ENCODE measurements at regions not wholly inside any gene's neighbourhood (a gene's known extent, or its start where the extent isn't known, plus 50 kb on each side); places are given as distances from the start of the nearest gene placed in this dataset.

DNA sequence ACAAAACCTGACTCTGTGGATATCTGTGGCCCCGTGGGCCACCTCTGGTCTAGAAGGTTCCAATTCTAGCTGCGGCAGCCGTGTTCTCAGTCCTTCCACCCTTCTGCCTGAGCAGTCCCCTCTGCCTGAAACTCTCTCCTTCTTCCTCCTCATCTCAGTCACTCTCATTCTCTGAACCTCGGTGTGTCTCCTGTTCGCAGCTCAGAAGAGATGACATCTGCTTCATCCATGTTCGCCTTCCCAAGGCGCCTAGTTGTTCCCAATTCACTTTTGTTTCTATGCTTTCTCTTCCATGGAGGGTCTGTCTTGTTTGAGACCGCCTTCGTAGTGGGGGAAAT lies 95.5 kb downstream of the CEBPB start:
- no peak for DNase-seq (ENCODE audit: low spot score)

DNA sequence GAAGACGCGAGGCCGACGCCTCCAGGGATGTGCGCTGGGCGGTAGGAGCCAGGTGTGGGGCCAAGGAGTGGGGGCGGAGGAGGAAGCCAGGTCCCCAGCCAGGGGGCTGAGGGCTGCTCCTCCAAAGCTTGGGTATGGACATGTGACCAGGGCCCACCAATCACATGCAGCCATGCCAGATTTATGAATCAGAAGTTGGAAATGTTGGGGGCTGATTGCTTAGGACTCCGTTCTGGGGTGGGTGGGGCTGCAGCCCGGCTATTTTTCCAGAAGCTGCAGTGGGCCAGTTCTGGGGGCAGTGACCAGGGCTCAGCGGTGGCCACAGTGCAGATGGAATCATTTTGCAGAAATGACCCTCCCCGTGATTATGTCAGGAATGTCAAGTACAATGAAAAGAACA lies 96.0 kb downstream of the CEBPB start:
- DNase-seq (ENCODE audit: low spot score): no peak

DNA sequence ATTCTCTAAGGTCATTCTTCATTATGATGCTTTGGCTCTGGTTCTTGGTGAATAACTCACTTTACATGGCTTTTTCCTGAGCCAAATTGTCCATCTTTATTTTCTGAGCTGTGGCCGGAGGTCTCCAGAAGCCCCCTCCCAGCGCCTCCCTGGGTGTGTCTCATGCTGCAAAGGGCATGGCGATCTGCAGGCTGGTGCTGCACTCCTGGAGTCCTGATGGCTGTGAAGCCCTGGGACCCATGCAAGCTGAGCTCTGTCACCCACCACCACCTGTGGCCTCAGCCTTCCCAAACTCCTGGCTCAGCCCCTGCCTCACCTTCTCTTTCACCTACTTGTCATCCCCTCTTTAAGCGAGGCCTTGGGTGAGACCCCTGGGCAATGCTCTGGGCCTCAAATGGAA lies 96.9 kb downstream of the CEBPB start:
- no peak for DNase-seq (ENCODE audit: low spot score)

DNA sequence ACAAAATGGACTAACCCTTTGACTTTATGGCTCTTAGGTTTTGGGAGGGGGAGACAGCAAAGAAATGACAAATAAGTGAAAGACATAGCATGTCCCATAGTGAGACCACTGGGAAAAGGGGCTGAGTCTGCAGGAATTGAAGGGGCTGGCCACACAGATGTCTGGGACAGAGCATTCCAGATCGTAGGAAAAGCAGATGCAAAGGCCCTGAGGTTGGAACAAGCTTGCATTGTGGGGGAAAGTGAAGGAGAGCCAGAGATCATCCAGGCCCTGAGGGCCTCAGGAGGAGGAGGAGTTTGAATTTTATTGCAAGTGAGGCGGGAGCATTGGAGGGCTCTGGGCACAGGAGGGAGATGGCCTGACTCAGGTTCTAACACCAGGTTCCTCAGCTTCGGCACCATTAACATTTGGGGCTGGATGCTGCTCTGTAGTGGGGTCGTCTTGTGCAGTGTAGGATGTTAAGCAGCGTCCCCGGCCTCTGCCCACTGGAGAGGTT lies 97.5 kb downstream of the CEBPB start:
- no peak for DNase-seq (ENCODE audit: low spot score)

DNA sequence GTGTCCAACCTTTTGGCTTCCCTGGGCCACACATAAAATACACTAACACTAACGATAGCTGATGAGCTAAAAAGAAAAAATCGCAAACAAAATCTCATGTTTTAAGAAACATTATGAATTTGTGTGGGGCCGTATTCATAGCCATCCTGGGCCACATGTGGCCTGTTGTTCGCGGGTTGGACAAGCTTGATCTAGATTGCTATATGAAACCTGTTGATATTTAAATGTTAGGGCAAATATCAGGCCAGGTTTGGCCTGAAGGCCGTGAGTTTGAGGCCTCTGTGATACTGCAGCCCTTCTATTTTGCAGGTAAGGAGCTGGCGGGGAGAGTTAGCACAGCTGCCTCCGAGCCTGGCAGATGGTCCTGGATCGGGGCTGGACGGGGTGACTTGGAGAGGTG lies 99.0 kb downstream of the CEBPB start:
- DNase-seq (ENCODE audit: low spot score): no peak

DNA sequence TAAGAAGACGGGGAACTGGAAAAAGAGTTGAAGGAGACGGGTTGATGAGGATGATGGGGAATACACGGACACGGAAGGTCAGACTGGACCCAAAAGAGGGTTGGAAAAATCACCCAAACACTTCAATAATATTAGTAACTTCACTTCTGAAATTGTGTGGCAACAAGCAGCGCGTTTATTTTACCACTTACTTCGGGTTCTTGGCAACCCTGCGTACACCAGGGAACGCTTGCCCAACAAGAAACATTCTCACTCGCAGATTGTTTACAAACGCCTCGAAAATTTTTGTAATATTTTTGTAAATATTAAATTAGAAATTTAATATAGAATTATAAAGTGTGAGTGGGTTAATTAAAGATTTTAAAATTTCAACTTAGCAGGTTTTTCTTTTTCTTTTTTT lies 99.5 kb downstream of the CEBPB start:
- no peak for DNase-seq (ENCODE audit: low spot score)

DNA sequence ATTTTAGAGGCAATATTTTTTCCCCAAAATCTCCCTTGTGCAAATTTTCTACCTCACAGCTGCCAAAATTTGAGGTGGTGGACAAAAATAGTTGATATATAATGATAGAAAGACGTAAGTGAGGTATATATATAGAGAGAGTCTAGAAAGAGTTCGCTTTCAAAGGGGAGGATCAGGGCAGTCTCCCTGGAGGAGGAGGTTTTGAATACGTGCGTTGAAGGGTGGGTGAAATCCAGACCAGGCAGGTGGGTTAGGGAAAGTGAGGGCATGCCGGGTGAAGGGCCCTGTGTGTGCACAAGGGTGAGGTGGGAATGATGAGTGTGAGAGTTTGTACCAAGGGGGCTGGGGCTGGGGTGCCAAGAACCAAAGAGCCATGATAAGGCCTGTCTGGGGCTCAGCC lies 100.2 kb downstream of the CEBPB start:
- no peak for DNase-seq (ENCODE audit: low spot score)

DNA sequence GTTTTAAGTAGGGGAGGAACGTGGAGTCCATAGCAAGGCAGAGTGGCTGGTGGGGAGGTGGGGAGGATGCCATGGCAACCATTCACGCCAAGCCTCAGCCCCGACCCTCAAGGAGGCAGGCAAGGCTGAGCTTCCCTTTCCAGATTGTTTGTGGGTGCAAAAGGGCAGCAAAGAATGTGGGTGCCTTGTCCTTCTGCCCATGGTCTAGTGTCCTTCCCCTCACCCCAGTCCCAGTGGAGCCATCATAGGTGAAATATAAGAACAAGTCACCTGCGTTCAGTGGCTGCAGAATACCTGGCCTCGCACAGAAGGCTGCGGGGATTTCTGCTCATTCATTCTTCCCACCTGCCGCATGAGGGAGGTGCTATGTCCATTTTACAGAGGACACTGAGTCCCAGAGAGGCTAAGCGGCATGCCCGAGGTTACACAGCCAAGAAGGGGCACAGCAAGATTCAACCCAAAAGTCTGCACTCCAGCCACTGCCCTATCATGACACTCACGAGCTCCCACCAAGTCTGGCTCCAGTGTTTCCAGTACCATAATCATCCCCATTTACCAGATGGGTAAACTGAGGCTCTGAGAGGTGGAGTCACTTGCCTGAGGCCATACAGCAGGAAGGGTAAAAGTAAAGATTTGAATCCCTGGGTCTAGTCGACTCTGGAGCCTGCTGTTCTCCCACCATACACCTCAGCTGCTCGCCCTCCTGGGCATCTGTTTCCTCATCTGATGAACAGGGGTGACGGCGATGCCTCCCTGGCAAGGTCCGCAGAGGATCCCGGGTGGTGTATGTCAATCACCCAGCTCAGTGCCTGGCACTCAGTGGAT lies 100.8 kb downstream of the CEBPB start:
- DNase-seq (ENCODE audit: low spot score): no peak

DNA sequence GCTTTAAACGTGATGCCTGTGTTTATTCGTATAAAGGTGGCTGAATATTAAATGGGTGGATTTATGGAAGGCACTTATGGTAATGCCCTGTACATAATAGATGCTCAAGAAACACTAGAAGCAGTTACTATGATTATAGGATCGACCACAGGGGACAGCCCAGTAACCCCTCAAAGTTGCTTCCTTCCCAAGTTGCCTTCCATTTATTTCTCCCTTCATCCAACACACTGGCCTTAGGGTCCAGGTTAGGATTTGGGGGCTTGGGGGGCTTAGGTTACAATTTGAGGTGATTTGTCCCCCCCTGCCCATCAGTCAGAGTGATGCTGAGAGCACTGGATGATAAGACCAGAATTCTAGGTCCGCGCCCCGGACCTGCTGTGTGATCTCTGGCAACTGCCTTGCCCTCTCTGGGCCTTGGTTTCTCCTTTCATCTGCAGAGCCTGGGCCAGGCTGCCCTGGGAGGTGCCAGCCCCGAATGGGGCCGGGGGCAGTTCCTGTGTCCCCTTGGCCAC lies 101.5 kb downstream of the CEBPB start:
- DNase-seq (ENCODE audit: low spot score): no peak

DNA sequence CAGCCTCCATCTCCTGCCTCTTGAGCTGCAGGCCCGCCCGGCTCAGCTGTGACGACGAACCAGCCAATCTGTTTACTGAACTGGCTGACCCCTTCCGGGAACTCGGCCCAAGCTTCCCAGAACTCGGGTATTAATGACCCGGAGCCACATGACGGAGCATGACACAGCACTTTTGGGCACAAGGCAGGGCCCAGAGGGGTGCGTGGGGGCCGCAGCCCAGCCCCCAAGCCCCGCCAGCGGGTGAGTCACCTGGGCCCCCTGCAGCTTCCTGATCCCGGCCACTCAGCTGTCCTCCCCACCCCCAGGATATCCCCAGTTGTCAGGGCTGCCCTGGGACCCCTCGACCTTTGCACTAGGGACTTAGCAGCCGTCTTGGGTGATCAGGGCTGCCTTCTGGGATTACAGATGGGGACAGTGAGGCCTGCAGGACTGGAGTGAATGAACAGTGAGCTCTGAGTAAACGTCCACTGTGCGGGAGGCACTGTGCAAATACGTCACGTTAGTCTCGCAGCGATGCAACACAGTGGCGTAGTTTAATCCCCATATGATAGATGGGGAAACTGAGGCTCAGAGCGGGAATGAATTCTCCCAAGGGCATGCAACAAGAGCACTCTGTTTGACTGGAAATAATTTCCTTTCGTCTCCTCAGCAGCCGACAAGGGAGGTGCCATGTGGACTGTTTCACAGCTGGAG lies 102.1 kb downstream of the CEBPB start:
- no peak for DNase-seq (ENCODE audit: low spot score)

DNA sequence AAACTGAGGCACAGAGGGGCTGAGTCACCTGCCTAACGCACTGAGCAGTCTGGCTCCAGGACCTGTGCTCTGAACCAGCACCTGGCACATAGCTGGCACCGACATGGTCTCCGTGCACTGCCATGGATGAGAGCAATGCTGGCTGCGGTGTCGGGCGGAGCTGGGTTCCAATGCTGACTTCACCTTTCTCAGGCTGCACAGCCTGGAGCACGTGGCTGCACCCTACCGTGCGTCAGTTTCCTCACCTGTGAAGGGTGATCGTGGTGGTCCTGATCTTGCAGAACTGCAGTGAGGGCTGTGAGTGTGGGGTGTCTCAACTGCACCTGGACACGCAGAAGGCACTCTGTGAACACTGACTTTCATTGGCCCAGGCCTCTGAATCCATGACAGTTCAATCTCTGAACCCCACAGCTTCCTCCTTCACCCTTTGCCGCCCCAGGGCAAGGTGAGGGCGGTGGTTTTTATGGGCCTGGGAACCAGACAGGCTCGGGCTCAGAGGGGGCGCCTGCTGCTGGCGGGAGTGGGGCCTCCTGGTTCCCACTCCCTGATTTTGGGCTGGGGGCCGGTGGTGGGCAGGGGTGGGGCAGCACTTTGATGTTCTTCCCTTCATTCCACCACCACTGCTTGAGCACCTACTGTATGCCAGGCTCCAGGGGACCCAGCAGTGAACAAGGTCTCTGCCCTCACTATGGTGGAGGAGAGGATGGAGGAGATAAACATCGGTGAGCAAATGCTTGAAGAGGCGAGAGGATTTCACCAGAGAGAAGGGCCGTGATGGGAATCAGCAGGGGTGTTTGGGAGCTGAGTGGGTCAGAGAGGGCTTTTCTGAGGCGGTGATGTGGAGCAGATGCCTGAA lies 102.9 kb downstream of the CEBPB start:
- DNase-seq (ENCODE audit: low spot score): no peak

DNA sequence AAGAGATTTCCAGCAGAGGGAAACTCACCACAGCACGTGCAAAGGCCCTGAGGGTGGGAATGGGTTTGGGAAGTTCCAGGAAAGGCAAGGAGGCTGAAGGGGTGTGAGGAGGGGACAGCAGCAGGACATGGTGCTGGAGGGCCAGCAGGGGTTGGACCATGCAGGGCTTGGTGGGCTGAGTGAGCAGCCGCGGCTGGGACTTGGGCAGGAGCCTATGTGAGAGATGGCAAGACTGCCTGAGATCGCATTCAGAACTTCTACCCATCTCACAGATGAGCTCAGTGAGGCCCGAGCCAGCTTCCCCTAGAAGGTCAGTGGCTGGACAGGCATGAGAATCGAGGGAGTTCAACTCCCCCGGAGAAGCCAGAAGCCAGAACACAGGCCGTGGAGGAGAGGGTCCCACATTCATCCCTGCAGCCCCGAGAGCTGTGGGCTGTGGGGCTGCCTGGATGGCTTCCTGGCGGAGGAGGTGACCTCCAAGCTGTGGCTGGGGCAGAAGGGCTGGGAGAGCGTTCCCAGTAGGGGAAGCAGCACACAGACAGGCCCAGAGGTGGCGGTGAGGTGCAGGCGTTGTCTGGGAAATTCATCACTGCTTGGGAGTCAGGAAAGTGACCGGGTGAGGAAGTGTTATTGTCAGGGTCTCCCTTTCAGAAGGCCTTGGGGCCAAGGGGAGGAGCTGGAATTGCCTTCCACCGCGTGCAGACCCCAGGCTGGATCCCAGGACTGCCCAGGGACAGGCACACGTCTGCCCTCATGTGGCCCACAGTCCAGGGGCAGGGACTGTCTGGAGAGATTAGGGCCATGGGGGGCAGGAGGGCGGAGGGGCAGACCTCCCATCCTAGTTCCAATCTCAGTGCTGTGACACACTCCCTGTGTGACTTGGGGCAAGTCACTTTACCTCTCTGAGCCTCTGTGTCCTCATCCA lies 103.8 kb downstream of the CEBPB start:
- no peak for DNase-seq (ENCODE audit: low spot score)

DNA sequence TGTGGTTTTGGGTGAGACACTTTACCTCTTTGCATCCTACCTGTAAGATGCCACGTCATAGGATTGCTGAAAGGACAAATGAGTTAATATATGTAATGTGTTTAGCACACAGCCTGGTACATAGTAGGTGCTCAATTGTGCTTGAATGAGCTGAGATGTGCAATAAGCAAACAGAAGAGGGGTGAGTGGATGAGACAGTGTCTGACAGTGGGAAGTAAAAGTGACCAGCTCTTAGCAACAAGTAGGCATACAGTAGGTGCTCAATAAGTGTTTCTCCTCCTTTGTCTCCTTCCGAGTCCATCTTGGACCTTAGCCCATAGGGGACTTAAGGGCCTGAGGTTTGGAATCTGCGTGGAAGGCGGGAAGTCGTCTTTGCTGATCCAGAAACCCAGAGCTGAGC lies 104.7 kb downstream of the CEBPB start:
- no peak for DNase-seq (ENCODE audit: low spot score)

DNA sequence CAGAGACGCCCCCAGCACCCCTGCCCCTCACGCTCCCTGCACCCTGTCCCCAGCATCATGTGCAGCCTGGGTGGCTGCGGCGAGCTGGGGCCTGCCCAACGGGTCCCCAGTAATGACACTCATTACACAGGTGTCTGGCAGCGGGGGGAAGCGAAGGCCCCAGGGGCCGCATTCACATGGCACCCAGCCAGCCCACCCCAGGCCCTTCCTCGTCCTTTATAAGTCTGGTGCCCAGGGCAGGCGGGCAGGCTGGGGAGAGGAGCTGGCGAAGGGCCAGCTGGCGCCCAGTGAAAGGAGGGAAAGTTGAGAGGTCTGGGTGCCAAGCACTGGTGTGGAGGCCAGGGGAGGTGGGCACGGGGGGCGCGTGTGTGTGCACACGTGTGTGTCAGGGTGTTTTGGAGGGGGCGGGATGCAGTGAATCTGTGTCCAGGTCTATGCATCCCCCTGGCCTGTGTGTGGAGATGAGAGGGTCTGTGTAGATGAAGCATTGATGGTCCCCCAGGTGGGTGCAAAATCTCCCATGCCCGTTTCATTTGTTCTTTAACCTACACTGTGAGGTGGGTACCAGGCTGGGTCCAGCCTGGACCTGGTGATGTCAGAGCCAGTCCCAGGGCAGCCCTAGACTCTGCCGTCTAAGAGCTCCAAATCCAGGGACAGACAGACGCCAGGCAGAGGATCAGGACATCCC lies 105.3 kb downstream of the CEBPB start:
- DNase-seq (ENCODE audit: low spot score): no peak

DNA sequence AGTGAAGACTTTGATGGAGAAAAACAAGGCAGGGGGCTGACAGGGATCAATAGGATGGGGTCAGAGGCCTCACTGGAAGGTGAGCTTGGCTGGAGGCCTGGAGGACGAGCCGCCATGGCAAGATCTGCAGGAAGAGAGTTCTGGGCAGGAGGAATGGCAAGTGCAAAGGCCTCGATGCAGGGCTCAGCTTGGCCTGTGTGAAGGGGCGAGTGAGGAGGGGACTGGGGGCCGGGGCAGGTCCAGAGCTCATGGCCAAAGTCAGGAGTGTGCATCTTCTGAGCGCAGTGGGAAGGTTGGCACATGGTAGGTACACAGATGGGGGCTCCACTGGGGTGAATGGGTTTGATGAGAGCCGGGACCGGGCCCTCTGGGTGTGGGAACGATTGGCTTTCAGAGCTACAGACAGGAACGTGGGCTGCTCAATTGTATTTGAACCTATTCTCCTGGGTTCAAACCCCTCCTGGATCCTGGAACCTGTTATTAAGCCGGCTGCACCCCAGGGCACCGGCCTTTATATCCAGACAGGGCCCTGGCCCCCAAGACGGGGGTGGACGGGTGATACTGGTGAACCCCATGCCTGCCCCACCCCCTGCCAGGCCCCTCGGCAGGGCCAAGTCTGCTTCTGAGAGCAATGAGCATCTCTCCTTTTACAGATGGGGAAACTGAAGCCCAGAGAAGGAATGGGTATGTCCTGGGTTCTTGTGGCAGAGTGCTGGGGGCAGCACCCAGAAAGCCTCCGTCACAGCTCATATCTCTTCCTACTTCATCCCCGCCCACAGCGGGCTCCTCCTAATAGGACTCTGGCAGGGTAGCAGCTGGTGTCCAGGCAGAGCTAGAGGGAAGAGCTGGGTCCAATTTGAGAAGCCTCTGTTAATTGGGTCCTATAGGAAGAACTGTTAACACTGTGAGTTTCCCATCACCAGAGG lies 106.1 kb downstream of the CEBPB start:
- DNase-seq (ENCODE audit: low spot score): no peak

DNA sequence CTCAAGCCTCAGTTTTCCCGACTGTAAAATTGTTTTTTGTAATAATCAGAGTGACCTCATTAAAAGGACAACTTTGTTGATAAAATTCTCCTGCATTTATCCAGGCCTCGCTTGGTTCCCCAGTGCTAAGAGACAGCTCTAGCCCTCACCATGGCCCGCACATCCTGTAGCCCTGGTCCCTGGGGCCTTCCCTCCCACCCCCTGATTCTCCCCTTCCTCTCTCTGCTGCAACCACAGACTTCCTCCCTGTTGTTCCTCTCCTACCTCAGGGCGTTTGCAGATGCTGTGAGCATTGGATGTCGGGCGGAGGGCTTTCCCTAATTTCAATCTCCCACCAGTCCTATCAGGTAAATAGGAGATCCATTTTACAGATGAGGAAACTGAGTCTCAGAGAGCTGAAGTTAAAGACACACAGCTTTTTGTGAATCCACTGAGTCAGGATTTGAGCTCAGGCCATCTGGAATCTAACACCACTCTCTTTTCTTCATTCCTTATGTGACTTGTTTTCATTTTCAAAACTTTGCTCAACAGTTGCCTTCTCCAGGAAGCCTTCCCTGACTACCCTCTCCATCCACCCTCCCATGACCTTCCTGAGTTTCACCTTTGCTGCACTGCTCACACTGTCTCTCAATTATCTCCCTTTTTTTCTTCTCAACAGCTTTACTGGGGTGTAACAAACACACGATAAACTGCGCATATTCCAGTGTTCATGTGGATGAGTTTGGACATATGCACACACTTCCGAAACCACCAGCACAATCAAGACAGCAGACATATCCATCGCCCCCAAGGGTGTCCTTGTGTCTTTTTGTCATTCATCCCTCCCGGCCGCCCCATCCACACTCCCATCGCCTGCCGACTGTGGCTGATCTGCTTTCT lies 107.1 kb downstream of the CEBPB start:
- DNase-seq (ENCODE audit: low spot score): no peak

DNA sequence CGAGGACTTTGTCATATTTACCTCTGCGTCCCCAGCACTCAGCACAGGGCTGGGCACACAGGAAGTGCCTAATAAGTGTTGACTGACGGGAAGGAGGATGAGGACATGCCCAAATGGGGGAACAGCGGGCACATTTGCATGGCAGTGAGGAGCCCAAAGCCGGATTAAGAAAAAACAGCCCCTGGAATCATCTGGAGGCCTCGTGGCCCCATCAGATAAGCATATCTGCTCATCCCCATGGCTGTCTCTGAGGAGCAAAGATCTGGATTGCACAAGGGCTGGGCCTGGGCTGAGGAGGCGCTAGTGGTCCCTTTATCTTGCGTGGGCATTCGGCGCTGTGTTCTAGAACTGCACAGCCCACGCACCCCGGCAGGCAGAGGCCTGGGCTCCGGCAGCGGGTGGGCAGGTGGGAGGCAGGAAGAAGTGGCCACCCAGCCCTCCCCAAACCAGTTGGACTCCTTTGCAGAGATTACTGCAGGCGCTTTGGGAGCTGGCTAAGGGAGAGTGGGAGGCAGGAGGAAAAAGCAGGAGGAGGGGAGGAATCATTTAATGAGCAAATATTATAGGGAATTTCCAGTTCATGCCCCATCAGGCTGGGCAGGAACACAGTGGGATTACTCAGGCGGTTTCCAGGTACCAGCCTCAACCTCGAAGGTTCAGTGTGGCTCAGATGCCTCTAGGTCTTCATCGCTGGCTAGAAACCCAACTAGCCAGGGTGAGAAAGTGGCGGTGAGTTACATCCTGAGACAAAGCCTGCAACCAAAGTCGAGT lies 108.1 kb downstream of the CEBPB start:
- DNase-seq (ENCODE audit: low spot score): no peak

DNA sequence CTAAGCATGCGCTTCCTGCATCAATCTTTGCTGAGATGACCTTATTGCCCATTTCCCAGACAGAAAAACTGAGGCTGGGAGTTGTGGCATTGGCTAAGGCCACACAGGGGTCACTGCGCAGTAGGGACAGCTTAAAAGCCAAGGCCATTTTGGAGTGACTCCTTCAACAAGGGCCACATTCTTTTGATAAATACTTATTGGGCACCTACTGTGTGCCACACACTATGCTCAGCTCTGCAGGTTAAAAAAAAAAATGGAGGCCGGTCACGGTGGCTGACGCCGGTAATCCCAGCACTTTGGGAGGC lies 108.6 kb downstream of the CEBPB start:
- DNase-seq (ENCODE audit: low spot score): no peak

Data from cerebellar cortex (tissue), 1 donor.